GM12878 (cell line): ENCODE measurements at regions not wholly inside any gene's neighbourhood (a gene's known extent, or its start where the extent isn't known, plus 50 kb on each side); places are given as distances from the start of the nearest gene placed in this dataset.

ENCODE experiments used
- ATAC-seq: fragments of 200-7000 bp; cut with Tn5 transposase; 3 replicates; pipeline ENCODE4 v1.9.1; 2020; ENCODE audit warnings: mild to moderate bottlenecking, moderate library complexity
- BruUV-seq: library from RNA; stranded (reverse); fragments of 400-500 nt; replicated peaks from 2 replicates; lab custom pipeline; 2021; lab: Mats Ljungman, UMichigan
- CTCF ChIA-PET: fragments of 300-600 bp; sonication (Branson Sonifier 250); formaldehyde crosslinking; extraction: SDS; loops from one replicate; lab custom pipeline; 2021; ENCODE audit warnings: inconsistent platforms; lab: Yijun Ruan, JAX
- POLR2A ChIA-PET: fragments of 350-600 bp; formaldehyde crosslinking; extraction: SDS; loops from one replicate; lab custom pipeline; 2021; ENCODE audit warnings: inconsistent platforms; lab: Charles Lee
- RAD21 ChIA-PET: fragments of 300-600 bp; sonication (Branson Sonifier 250); formaldehyde crosslinking; loops from one replicate; lab custom pipeline; 2023; ENCODE audit warnings: antibody characterized with exemption; ENCODE audit not compliant: unreplicated experiment; lab: Charles Lee
- SMC1A ChIA-PET: fragments of 300-600 bp; sonication (Branson Sonifier 250); formaldehyde crosslinking; loops from one replicate; lab custom pipeline; 2023; ENCODE audit not compliant: unreplicated experiment, uncharacterized antibody; lab: Charles Lee
- DNase-seq: peaks from one replicate; pipeline ENCODE4 v3.0.0-alpha.2; 2011; ENCODE audit warnings: low read depth, low spot score
- FAIRE-seq: peaks from 3 replicates; lab custom pipeline; 2011; peaks lifted over from hg19 to GRCh38; lab: Jason Lieb, UNC
- H2AFZ ChIP-seq: 2 replicates; pipeline ENCODE4 v1.6.0; 2011; ENCODE audit warnings: low read depth, low read length, control low read depth; ENCODE audit not compliant: control insufficient read depth
- H3K27ac ChIP-seq: 2 replicates; pipeline ENCODE4 v1.5.1; 2011; ENCODE audit warnings: control low read depth; ENCODE audit not compliant: control insufficient read depth, insufficient read depth
- H3K27me3 ChIP-seq, 2 experiments: replicated peaks in 1 of 2; 2 replicates each; pipeline versions ENCODE4 v1.6.0 to v1.6.1; 2011; ENCODE audit warnings: low read length in 1 of 2; ENCODE audit not compliant: control insufficient read depth in 2 of 2, insufficient read depth in 2 of 2
- H3K36me3 ChIP-seq, 2 experiments: 2 replicates each; pipeline ENCODE4 v1.5.1; 2011; ENCODE audit warnings: low read length in 1 of 2; ENCODE audit not compliant: control insufficient read depth in 2 of 2, insufficient read depth in 2 of 2
- H3K4me1 ChIP-seq: 2 replicates; pipeline ENCODE4 v1.6.1; 2011; ENCODE audit warnings: mild to moderate bottlenecking, low read length, moderate library complexity, mixed read lengths; ENCODE audit not compliant: control insufficient read depth, insufficient read depth
- H3K4me2 ChIP-seq: 2 replicates; pipeline ENCODE4 v1.6.0; 2011; ENCODE audit warnings: control low read depth; ENCODE audit not compliant: control insufficient read depth, insufficient read depth
- H3K4me3 ChIP-seq: fragments of 200-600 bp; sonication (generic); 2 replicates; pipeline ENCODE4 v1.5.1; 2016
- H3K79me2 ChIP-seq: 2 replicates; pipeline ENCODE4 v1.6.0; 2011; ENCODE audit warnings: low read length; ENCODE audit not compliant: control insufficient read depth, insufficient read depth
- H3K9ac ChIP-seq: 2 replicates; pipeline ENCODE4 v1.8.0; 2011; ENCODE audit warnings: low read length, control low read depth, mixed read lengths; ENCODE audit not compliant: control insufficient read depth, insufficient read depth
- H3K9me3 ChIP-seq: replicated peaks from 3 replicates; pipeline ENCODE4 v1.5.1; 2011; ENCODE audit warnings: mild to moderate bottlenecking, low read length; ENCODE audit not compliant: control insufficient read depth, insufficient read depth
- H4K20me1 ChIP-seq: 2 replicates; pipeline ENCODE4 v1.6.0; 2011; ENCODE audit not compliant: control insufficient read depth, insufficient read depth
- ATF7 ChIP-seq: fragments of 450-650 bp; IDR thresholded peaks from 2 replicates; pipeline ENCODE4 v1.6.1; 2016; ENCODE audit warnings: low read depth, mild to moderate bottlenecking
- CBFB ChIP-seq: IDR thresholded peaks from 2 replicates; pipeline ENCODE4 v1.6.1; 2016; ENCODE audit warnings: antibody characterized with exemption, low read depth
- CBX3 ChIP-seq: fragments of 200-600 bp; sonication (generic); IDR thresholded peaks from 2 replicates; pipeline ENCODE4 v1.6.1; 2016; ENCODE audit warnings: low read depth, borderline replicate concordance
- CHD2 ChIP-seq: IDR thresholded peaks from 2 replicates; pipeline ENCODE4 v1.6.1; 2011; ENCODE audit warnings: low read depth, low read length, improper control_type of control experiment, borderline replicate concordance
- EGR1 ChIP-seq, 2 experiments: IDR thresholded peaks; 1 replicate in 1 of 2; 2 replicates in 1 of 2; pipeline ENCODE4 v1.6.1; 2011 to 2012; ENCODE audit warnings: low read depth in 2 of 2, low read length in 2 of 2, borderline replicate concordance in 1 of 2, mild to moderate bottlenecking in 1 of 2, moderate library complexity in 1 of 2
- KAT2A ChIP-seq: conservative IDR thresholded peaks from 2 replicates; pipeline ENCODE4 v1.6.1; 2011; ENCODE audit warnings: low read depth, low read length; ENCODE audit not compliant: control insufficient read depth
- NFYA ChIP-seq: IDR thresholded peaks from 2 replicates; pipeline ENCODE4 v1.6.1; 2011; ENCODE audit warnings: low read depth, mild to moderate bottlenecking, low read length, improper control_type of control experiment, borderline replicate concordance
- SIN3A ChIP-seq: IDR thresholded peaks from 2 replicates; pipeline ENCODE4 v1.6.1; 2012; ENCODE audit warnings: low read depth, low read length, improper control_type of control experiment
- WGBS: methylation state at CpG from one replicate; pipeline ENCODE4 v1.1.6; 2016; ENCODE audit warnings: low lambda C conversion rate; ENCODE audit not compliant: insufficient replicate concordance, insufficient coverage; ENCODE audit errors: missing lambda C conversion rate; 5-methylcytosine and 5-hydroxymethylcytosine counted together
- in situ Hi-C: fragments of 300-500 bp; cut with MboI; formaldehyde crosslinking; loops from 9 replicates; pipeline ENCODE4 v1.14.3; 2018; ENCODE audit warnings: mixed read lengths
- intact Hi-C: fragments of 100-400 bp; cut with micrococcal nuclease; formaldehyde crosslinking; loops from one replicate; pipeline ENCODE4 v1.14.2; 2022; ENCODE audit not compliant: unreplicated experiment
- TF ChIP-seq, protein P1 (sequence below): fragments of 450-650 bp; IDR thresholded peaks from 2 replicates; pipeline ENCODE4 v1.6.1; 2016; ENCODE audit warnings: mild to moderate bottlenecking
- TF ChIP-seq, protein P2 (sequence below): fragments of 450-650 bp; formaldehyde crosslinking; IDR thresholded peaks from 2 replicates; pipeline ENCODE4 v1.4.0; 2022; ENCODE audit warnings: mild to moderate bottlenecking, moderate library complexity

DNA sequence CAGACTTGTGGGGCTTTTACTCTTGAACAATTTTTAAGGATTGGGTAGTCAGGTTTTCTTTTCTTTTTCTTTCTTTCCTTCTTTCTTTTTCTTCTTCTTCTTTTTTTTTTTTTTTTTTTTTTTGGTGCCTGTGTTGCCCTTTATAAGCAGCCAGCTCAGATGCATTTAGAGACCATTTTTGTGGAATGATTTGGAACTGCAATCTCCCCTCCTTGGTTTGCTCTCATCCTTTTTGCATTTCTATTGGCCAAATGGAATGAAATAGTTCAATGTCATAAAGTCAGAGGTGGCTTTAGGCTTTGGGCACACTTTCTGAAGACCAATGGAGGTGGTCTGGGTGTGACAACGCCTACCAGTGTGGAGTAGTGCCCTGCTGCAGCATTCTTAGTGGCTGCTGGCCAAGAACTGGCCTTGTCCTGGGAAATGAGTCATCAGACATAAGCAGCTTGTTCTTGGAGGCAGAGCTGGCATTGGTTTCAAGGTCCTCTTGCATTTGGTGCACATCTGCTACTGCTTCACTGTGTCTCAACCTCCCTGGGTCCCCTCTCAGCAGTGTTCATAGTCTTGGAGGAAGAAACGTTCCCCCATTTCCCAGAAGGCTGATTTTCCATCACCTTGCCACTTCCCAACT, 84.5 kb downstream of the CT47B1 start:
- Histone ChIP-seq H3K4me2 (no peak overlapping the region), H4K20me1 (no peaks in the 10 kb centered on the region), H3K9me3 (no peaks in the 10 kb centered on the region), H3K4me1 (no peaks in the 10 kb centered on the region), H3K36me3 (no peaks in the 10 kb centered on the region), H3K27ac (no peak overlapping the region), H3K79me2 (no peaks in the 10 kb centered on the region), H3K4me3 (no peak overlapping the region), H3K9ac (no peak overlapping the region), H3K27me3 (no peaks in the 10 kb centered on the region), H2AFZ (no peak overlapping the region)
- FAIRE-seq (no peak), ATAC-seq (peak; percentile 34; the same call in 2 of the 3 replicates), DNase-seq (no peak)
- intact Hi-C loops, result loop anchor here (2.0 kb wide), 2 partner anchors 518 to 788 kb away; no protein-coding TSS in a partner anchor
- ChIA-PET POLR2A (no interaction called here), RAD21 (interaction anchor here (1.1 to 1.9 kb wide), 8 partner anchors 10 to 793 kb away, joined by 3 to 9 read pairs (median 7); no protein-coding TSS in a partner anchor), CTCF (interaction anchor here (0.7 to 3.8 kb wide), 23 partner anchors 8 to 897 kb away, joined by 3 to 31 read pairs (median 6); no protein-coding TSS in a partner anchor), SMC1A (interaction anchor here (1.0 to 3.0 kb wide), 17 partner anchors 10 to 788 kb away, joined by 3 to 19 read pairs (median 6); no protein-coding TSS in a partner anchor)
- 0% methylated on average over 2 of the region's 2 CpGs for whole genome bisulfite sequencing
- no TSS peak for BruUV-seq
- in situ Hi-C loops, result loop anchor here (5.0 kb wide), 1 partner anchor 786 kb away; no protein-coding TSS in a partner anchor
- TF ChIP-seq, protein P1, sequence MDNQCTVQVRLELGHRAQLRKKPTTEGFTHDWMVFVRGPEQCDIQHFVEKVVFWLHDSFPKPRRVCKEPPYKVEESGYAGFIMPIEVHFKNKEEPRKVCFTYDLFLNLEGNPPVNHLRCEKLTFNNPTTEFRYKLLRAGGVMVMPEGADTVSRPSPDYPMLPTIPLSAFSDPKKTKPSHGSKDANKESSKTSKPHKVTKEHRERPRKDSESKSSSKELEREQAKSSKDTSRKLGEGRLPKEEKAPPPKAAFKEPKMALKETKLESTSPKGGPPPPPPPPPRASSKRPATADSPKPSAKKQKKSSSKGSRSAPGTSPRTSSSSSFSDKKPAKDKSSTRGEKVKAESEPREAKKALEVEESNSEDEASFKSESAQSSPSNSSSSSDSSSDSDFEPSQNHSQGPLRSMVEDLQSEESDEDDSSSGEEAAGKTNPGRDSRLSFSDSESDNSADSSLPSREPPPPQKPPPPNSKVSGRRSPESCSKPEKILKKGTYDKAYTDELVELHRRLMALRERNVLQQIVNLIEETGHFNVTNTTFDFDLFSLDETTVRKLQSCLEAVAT, result no peak
- no peak for TF ChIP-seq CBX3
- no peak for TF ChIP-seq SIN3A

DNA sequence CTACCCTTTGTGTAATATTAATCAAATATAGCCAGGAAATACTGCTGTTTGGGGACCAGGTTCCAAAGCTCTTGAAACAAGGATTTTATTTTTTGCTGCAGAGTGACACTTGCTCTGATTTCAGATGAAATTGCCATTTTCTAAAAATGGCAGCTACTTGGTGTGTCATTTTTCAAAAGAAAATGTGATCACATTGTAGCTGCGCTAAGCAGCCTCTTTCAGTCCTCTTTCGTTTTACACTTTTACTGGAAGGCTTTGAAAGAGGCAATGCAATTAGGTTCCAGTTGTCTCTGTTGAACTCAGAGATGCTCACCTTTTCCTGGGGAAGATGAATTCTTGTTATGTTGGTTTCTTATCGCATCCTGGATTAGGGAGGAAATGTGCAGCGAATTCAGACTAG, 85.1 kb downstream of the CT47B1 start:
- Histone ChIP-seq H3K27ac (no peak overlapping the region), H3K36me3 (no peaks in the 10 kb centered on the region), H2AFZ (no peak overlapping the region), H3K9me3 (no peaks in the 10 kb centered on the region), H3K4me1 (no peaks in the 10 kb centered on the region), H3K79me2 (no peaks in the 10 kb centered on the region), H3K4me2 (no peak overlapping the region), H3K9ac (no peak overlapping the region), H3K27me3 (no peaks in the 10 kb centered on the region), H4K20me1 (no peaks in the 10 kb centered on the region), H3K4me3 (no peak overlapping the region)
- DNase-seq (no peak), ATAC-seq (no peak), FAIRE-seq (no peak)
- ChIA-PET POLR2A (no interaction called here), RAD21 (interaction anchor here (0.6 to 1.9 kb wide), 15 partner anchors 10 to 794 kb away, joined by 3 to 12 read pairs (median 6); no protein-coding TSS in a partner anchor), SMC1A (interaction anchor here (0.7 to 3.0 kb wide), 27 partner anchors 10 to 794 kb away, joined by 3 to 19 read pairs (median 4); no protein-coding TSS in a partner anchor), CTCF (interaction anchor here (0.7 to 3.8 kb wide), 35 partner anchors 8 to 897 kb away, joined by 3 to 31 read pairs (median 4); no protein-coding TSS in a partner anchor)
- intact Hi-C loops (loop anchor here (1.0 to 2.0 kb wide), 3 partner anchors 292 to 788 kb away; no protein-coding TSS in a partner anchor), in situ Hi-C loops (loop anchor here (5.0 kb wide), 1 partner anchor 787 kb away; no protein-coding TSS in a partner anchor)
- WGBS, result 28% methylated on average over 4 of the region's 4 CpGs
- no TSS peak for BruUV-seq
- no peak for TF ChIP-seq EGR1 (IDR thresholded peaks at IDR 0.05; ENCODE audit: borderline replicate concordance in 1 of 2, low read depth in 2 of 2, low read length in 2 of 2)
- no peak for TF ChIP-seq NFYA
- no peak for TF ChIP-seq CHD2
- TF ChIP-seq, protein P2, sequence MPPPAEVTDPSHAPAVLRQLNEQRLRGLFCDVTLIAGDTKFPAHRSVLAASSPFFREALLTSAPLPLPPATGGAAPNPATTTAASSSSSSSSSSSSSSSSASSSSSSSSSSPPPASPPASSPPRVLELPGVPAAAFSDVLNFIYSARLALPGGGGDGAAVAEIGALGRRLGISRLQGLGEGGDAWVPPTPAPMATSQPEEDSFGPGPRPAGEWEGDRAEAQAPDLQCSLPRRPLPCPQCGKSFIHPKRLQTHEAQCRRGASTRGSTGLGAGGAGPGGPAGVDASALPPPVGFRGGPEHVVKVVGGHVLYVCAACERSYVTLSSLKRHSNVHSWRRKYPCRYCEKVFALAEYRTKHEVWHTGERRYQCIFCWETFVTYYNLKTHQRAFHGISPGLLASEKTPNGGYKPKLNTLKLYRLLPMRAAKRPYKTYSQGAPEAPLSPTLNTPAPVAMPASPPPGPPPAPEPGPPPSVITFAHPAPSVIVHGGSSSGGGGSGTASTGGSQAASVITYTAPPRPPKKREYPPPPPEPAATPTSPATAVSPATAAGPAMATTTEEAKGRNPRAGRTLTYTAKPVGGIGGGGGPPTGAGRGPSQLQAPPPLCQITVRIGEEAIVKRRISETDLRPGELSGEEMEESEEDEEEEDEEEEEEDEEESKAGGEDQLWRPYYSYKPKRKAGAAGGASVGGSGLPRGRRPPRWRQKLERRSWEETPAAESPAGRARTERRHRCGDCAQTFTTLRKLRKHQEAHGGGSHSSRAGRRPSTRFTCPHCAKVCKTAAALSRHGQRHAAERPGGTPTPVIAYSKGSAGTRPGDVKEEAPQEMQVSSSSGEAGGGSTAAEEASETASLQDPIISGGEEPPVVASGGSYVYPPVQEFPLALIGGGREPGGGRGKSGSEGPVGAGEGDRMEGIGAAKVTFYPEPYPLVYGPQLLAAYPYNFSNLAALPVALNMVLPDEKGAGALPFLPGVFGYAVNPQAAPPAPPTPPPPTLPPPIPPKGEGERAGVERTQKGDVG (CRISPR knock-in tag), result no peak
- TF ChIP-seq CBFB, result no peak
- no peak for TF ChIP-seq ATF7
- TF ChIP-seq KAT2A, result no peak
